Peyer's patch (tissue), 4 donors: ENCODE measurements at regions not wholly inside any gene's neighbourhood (a gene's known extent, or its start where the extent isn't known, plus 50 kb on each side); places are given as distances from the start of the nearest gene placed in this dataset.

Experiments used
- CTCF ChIP-seq, 6 experiments: fragments of 450-650 bp in 4 of 6; fragments of 200-600 bp in 2 of 6; sonication (generic) in 1 of 6; IDR thresholded peaks; one replicate each; pipeline ENCODE4 v1.5.1; 2017 to 2019; ENCODE audit warnings: antibody characterized with exemption in 6 of 6, mild to moderate bottlenecking in 3 of 6, moderate library complexity in 1 of 6
- POLR2A ChIP-seq, 2 donors: fragments of 450-650 bp; IDR thresholded peaks; one replicate each; pipeline ENCODE4 v1.5.1; 2017; ENCODE audit warnings: antibody characterized with exemption in 2 of 2, mild to moderate bottlenecking in 2 of 2, moderate library complexity in 2 of 2

- TF ChIP-seq CTCF (IDR thresholded peaks at IDR 0.05) (no peak), POLR2A (IDR thresholded peaks at IDR 0.05) (no peak)
Observed at GRCh38 chr4:187042251-187042650, 318.6 kb upstream of the FAT1 start.
